Liver (tissue), 8 donors: ENCODE measurements at regions not wholly inside any gene's neighbourhood (a gene's known extent, or its start where the extent isn't known, plus 50 kb on each side); places are given as distances from the start of the nearest gene placed in this dataset.

Experiments used
- DNase-seq: peaks from one replicate; pipeline ENCODE4 v3.0.0-alpha.2; 2017; ENCODE audit warnings: low spot score
- H3K27ac ChIP-seq, 2 donors: one replicate each; pipeline ENCODE4 v1.7.0; 2013; ENCODE audit warnings: inconsistent platforms in 2 of 2, low read length in 2 of 2, control low read depth in 1 of 2, low read depth in 1 of 2, mild to moderate bottlenecking in 1 of 2
- H3K27me3 ChIP-seq, 4 donors: one replicate each; pipeline versions ENCODE4 v1.6.1 to v1.7.0; 2013; ENCODE audit warnings: low read length in 3 of 4, inconsistent platforms in 1 of 4, mild to moderate bottlenecking in 1 of 4, moderate library complexity in 1 of 4; ENCODE audit not compliant: control insufficient read depth in 4 of 4, insufficient read depth in 4 of 4
- H3K36me3 ChIP-seq, 4 donors: one replicate each; pipeline versions ENCODE4 v1.6.1 to v1.7.0; 2013; ENCODE audit warnings: low read length in 3 of 4, mild to moderate bottlenecking in 3 of 4, low read depth in 1 of 4, moderate library complexity in 1 of 4; ENCODE audit not compliant: control insufficient read depth in 4 of 4, insufficient read depth in 3 of 4
- H3K4me1 ChIP-seq, 4 donors: one replicate each; pipeline versions ENCODE4 v1.6.1 to v1.7.0; 2013; ENCODE audit warnings: low read length in 3 of 4, mild to moderate bottlenecking in 3 of 4, moderate library complexity in 1 of 4; ENCODE audit not compliant: control insufficient read depth in 4 of 4, insufficient read depth in 4 of 4
- H3K4me3 ChIP-seq, 3 donors: one replicate each; pipeline versions ENCODE4 v1.6.1 to v1.7.0; 2013; ENCODE audit warnings: low read length in 3 of 3, control low read depth in 1 of 3, low read depth in 1 of 3, mild to moderate bottlenecking in 1 of 3
- H3K9ac ChIP-seq, 2 donors: one replicate each; pipeline ENCODE4 v1.7.0; 2013; ENCODE audit warnings: low read length in 2 of 2, mild to moderate bottlenecking in 2 of 2, moderate library complexity in 2 of 2, control low read depth in 1 of 2, low read depth in 1 of 2
- H3K9me3 ChIP-seq, 4 donors: one replicate each; pipeline versions ENCODE4 v1.6.1 to v1.7.0; 2013; ENCODE audit warnings: low read length in 3 of 4; ENCODE audit not compliant: control insufficient read depth in 4 of 4
- CTCF ChIP-seq: fragments of 150-350 bp; IDR thresholded peaks from 2 replicates; pipeline ENCODE4 v1.5.1; 2017; ENCODE audit warnings: improper control_type of control experiment, low read depth, low read length; ENCODE audit not compliant: missing input control
- EGR1 ChIP-seq, 2 donors: IDR thresholded peaks; 2 replicates each; pipeline ENCODE4 v1.6.1; 2016 to 2018; ENCODE audit warnings: antibody characterized with exemption in 2 of 2, low read depth in 2 of 2
- FOXA1 ChIP-seq: IDR thresholded peaks from 2 replicates; pipeline ENCODE4 v1.6.1; 2016; ENCODE audit warnings: antibody characterized with exemption
- GABPA ChIP-seq, 2 donors: IDR thresholded peaks in 1 of 2; conservative IDR thresholded peaks in 1 of 2; 2 replicates each; pipeline ENCODE4 v1.6.1; 2016; ENCODE audit warnings: antibody characterized with exemption in 2 of 2, mild to moderate bottlenecking in 1 of 2, moderate library complexity in 1 of 2
- HNF4A ChIP-seq, 2 donors: conservative IDR thresholded peaks; 2 replicates each; pipeline ENCODE4 v1.6.1; 2016; ENCODE audit warnings: antibody characterized with exemption in 2 of 2, mild to moderate bottlenecking in 2 of 2
- HNF4G ChIP-seq: IDR thresholded peaks from 2 replicates; pipeline ENCODE4 v1.6.1; 2016; ENCODE audit warnings: antibody characterized with exemption
- JUND ChIP-seq, 2 donors: IDR thresholded peaks; 2 replicates each; pipeline ENCODE4 v1.6.1; 2016; ENCODE audit warnings: antibody characterized with exemption in 2 of 2
- NR2F2 ChIP-seq: IDR thresholded peaks from 2 replicates; pipeline ENCODE4 v1.6.1; 2016; ENCODE audit warnings: antibody characterized with exemption
- RAD21 ChIP-seq, 2 donors: IDR thresholded peaks; 2 replicates each; pipeline ENCODE4 v1.6.1; 2016; ENCODE audit warnings: antibody characterized with exemption in 2 of 2, mild to moderate bottlenecking in 2 of 2
- REST ChIP-seq: IDR thresholded peaks from 2 replicates; pipeline ENCODE4 v1.6.1; 2016; ENCODE audit warnings: antibody characterized with exemption, mild to moderate bottlenecking
- RXRA ChIP-seq, 2 donors: IDR thresholded peaks; 2 replicates each; pipeline ENCODE4 v1.6.1; 2017 to 2018; ENCODE audit warnings: antibody characterized with exemption in 2 of 2, mild to moderate bottlenecking in 1 of 2
- SP1 ChIP-seq: IDR thresholded peaks from 2 replicates; pipeline ENCODE4 v1.6.1; 2018; ENCODE audit warnings: antibody characterized with exemption, mild to moderate bottlenecking
- TAF1 ChIP-seq: conservative IDR thresholded peaks from 2 replicates; pipeline ENCODE4 v1.6.1; 2016; ENCODE audit warnings: antibody characterized with exemption, mild to moderate bottlenecking
- YY1 ChIP-seq: IDR thresholded peaks from 2 replicates; pipeline ENCODE4 v1.6.1; 2016; ENCODE audit warnings: antibody characterized with exemption, mild to moderate bottlenecking
- WGBS: extraction: QIAGEN DNeasy Blood & Tissue Kit; methylation state at CpG from one replicate; pipeline ENCODE4 v1.1.7; 2013; 5-methylcytosine and 5-hydroxymethylcytosine counted together
- TF ChIP-seq, protein P1 (sequence below): IDR thresholded peaks from 2 replicates; pipeline ENCODE4 v1.6.1; 2016; ENCODE audit warnings: antibody characterized with exemption
- TF ChIP-seq, protein P2 (sequence below): IDR thresholded peaks from 2 replicates; pipeline ENCODE4 v1.6.1; 2016; ENCODE audit warnings: antibody characterized with exemption
- TF ChIP-seq, protein P3 (sequence below): IDR thresholded peaks from 2 replicates; pipeline ENCODE4 v1.6.1; 2016; ENCODE audit warnings: antibody characterized with exemption
- donor health status: healthy.
- donor health status: healthy.
- donor health status: healthy.
- donor health status: healthy.
- donor health status: healthy.

GRCh38 chr18:10340821-10341220 lies 113.6 kb upstream of the APCDD1 start (continued):
- TF ChIP-seq, protein P1, sequence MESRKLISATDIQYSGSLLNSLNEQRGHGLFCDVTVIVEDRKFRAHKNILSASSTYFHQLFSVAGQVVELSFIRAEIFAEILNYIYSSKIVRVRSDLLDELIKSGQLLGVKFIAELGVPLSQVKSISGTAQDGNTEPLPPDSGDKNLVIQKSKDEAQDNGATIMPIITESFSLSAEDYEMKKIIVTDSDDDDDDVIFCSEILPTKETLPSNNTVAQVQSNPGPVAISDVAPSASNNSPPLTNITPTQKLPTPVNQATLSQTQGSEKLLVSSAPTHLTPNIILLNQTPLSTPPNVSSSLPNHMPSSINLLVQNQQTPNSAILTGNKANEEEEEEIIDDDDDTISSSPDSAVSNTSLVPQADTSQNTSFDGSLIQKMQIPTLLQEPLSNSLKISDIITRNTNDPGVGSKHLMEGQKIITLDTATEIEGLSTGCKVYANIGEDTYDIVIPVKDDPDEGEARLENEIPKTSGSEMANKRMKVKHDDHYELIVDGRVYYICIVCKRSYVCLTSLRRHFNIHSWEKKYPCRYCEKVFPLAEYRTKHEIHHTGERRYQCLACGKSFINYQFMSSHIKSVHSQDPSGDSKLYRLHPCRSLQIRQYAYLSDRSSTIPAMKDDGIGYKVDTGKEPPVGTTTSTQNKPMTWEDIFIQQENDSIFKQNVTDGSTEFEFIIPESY = no peak
- TF ChIP-seq HNF4G (no peak), JUND (IDR thresholded peaks at IDR 0.05) (no peak), GABPA (IDR thresholded peaks at IDR 0.05 in 1 of 2, conservative IDR thresholded peaks at IDR 0.05 in 1 of 2) (no peak)

GRCh38 chr18:10343778-10344177 lies 110.7 kb upstream of the APCDD1 start:
- no peaks in the 10 kb centered on the region for H3K4me1 ChIP-seq

More at GRCh38 chr18:10343778-10344177, 110.7 kb upstream of the APCDD1 start:
- no peak overlapping the region for H3K4me3 ChIP-seq
- no peak for DNase-seq
- no peak overlapping the region for H3K27ac ChIP-seq
- WGBS = 88% methylated on average over 11 of the region's 11 CpGs
- no peak for TF ChIP-seq FOXA1
- TF ChIP-seq HNF4A (conservative IDR thresholded peaks at IDR 0.05) = no peak
- TF ChIP-seq SP1 = no peak
- TF ChIP-seq REST = no peak
- TF ChIP-seq YY1 = no peak
- TF ChIP-seq NR2F2 = no peak
- TF ChIP-seq, protein P1 = no peak
- no peak for TF ChIP-seq TAF1
- TF ChIP-seq, protein P2, sequence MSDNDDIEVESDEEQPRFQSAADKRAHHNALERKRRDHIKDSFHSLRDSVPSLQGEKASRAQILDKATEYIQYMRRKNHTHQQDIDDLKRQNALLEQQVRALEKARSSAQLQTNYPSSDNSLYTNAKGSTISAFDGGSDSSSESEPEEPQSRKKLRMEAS = no peak
- no peak for TF ChIP-seq CTCF
- no peak for TF ChIP-seq JUND (IDR thresholded peaks at IDR 0.05)
- no peak for TF ChIP-seq RAD21 (IDR thresholded peaks at IDR 0.05)
- no peak for TF ChIP-seq GABPA (IDR thresholded peaks at IDR 0.05 in 1 of 2, conservative IDR thresholded peaks at IDR 0.05 in 1 of 2)
- no peak for TF ChIP-seq EGR1 (IDR thresholded peaks at IDR 0.05; ENCODE audit: low read depth in 2 of 2)
- TF ChIP-seq, protein P3, sequence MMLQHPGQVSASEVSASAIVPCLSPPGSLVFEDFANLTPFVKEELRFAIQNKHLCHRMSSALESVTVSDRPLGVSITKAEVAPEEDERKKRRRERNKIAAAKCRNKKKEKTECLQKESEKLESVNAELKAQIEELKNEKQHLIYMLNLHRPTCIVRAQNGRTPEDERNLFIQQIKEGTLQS = no peak
- no peak for TF ChIP-seq RXRA (IDR thresholded peaks at IDR 0.05)
- TF ChIP-seq HNF4G = no peak
- H3K9me3 ChIP-seq = no peaks in the 10 kb centered on the region
- H3K27me3 ChIP-seq = no peaks in the 10 kb centered on the region
- H3K36me3 ChIP-seq = no peaks in the 10 kb centered on the region
- H3K9ac ChIP-seq = no peak overlapping the region
